MM.1S (cell line): ENCODE measurements at regions not wholly inside any gene's neighbourhood (a gene's known extent, or its start where the extent isn't known, plus 50 kb on each side); places are given as distances from the start of the nearest gene placed in this dataset.

Experiments used
- DNase-seq: peaks from one replicate; pipeline ENCODE4 v3.0.0-alpha.2; 2015
- H2AFZ ChIP-seq: fragments of 300-600 bp; sonication (generic); 2 replicates; pipeline ENCODE4 v1.6.0; 2016; ENCODE audit warnings: antibody characterized with exemption, low read length
- H3F3A ChIP-seq: fragments of 300-600 bp; sonication (generic); 2 replicates; pipeline ENCODE4 v1.6.1; 2016; ENCODE audit warnings: mild to moderate bottlenecking, antibody characterized with exemption, low read length, moderate library complexity, mixed read lengths; ENCODE audit not compliant: insufficient read depth
- H3K27ac ChIP-seq: fragments of 300-600 bp; sonication (generic); 2 replicates; pipeline ENCODE4 v1.5.1; 2016; ENCODE audit warnings: mild to moderate bottlenecking, low read length
- H3K27me3 ChIP-seq: fragments of 300-600 bp; sonication (generic); replicated peaks from 2 replicates; pipeline ENCODE4 v1.6.0; 2016; ENCODE audit warnings: low read length; ENCODE audit not compliant: insufficient read depth
- H3K36me3 ChIP-seq: fragments of 300-600 bp; sonication (generic); replicated peaks from 2 replicates; pipeline ENCODE4 v1.6.1; 2016; ENCODE audit warnings: mild to moderate bottlenecking, low read length, mixed read lengths; ENCODE audit not compliant: insufficient read depth
- H3K4me1 ChIP-seq: fragments of 300-600 bp; sonication (generic); 2 replicates; pipeline ENCODE4 v1.6.1; 2016; ENCODE audit warnings: low read length, mixed read lengths
- H3K4me2 ChIP-seq: fragments of 300-600 bp; sonication (generic); 2 replicates; pipeline ENCODE4 v1.6.0; 2016; ENCODE audit warnings: low read depth, low read length
- H3K4me3 ChIP-seq: fragments of 300-600 bp; sonication (generic); 2 replicates; pipeline ENCODE4 v1.5.1; 2016; ENCODE audit warnings: low read length, mixed read lengths
- H3K79me2 ChIP-seq: fragments of 300-600 bp; sonication (generic); 2 replicates; pipeline ENCODE4 v1.6.1; 2016; ENCODE audit warnings: mixed run types, low read length, mixed read lengths
- H3K9ac ChIP-seq: fragments of 300-600 bp; sonication (generic); 2 replicates; pipeline ENCODE4 v1.6.1; 2016; ENCODE audit warnings: low read length, mixed read lengths
- H3K9me2 ChIP-seq: fragments of 300-600 bp; sonication (generic); replicated peaks from 2 replicates; pipeline ENCODE4 v1.6.1; 2016; ENCODE audit warnings: mild to moderate bottlenecking, low read length, mixed read lengths; ENCODE audit not compliant: insufficient read depth
- H3K9me3 ChIP-seq: fragments of 300-600 bp; sonication (generic); replicated peaks from 2 replicates; pipeline ENCODE4 v1.6.1; 2016; ENCODE audit warnings: mild to moderate bottlenecking, low read length, mixed read lengths; ENCODE audit not compliant: insufficient read depth
- H4K20me1 ChIP-seq: fragments of 300-600 bp; sonication (generic); 2 replicates; pipeline ENCODE4 v1.6.1; 2016; ENCODE audit warnings: mild to moderate bottlenecking, low read length, moderate library complexity, mixed read lengths; ENCODE audit not compliant: insufficient read depth
- EZH2 ChIP-seq: fragments of 300-600 bp; sonication (generic); optimal IDR thresholded peaks from 2 replicates; pipeline ENCODE3; 2017; ENCODE audit warnings: low read depth, mild to moderate bottlenecking, antibody characterized with exemption, low read length, mixed read lengths
- EZH2phosphoT487 ChIP-seq: fragments of 300-600 bp; sonication (generic); IDR thresholded peaks from 2 replicates; pipeline ENCODE4 v1.6.1; 2018; ENCODE audit warnings: antibody characterized with exemption, low read length
- TF ChIP-seq, protein P1 (sequence below): fragments of 300-600 bp; sonication (generic); IDR thresholded peaks from 2 replicates; pipeline ENCODE4 v1.5.1; 2016; ENCODE audit warnings: antibody characterized with exemption, low read length, mixed read lengths

- Histone ChIP-seq H3K4me1 (peaks cover 9% of the 10 kb centered on the region), H3K9me3 (no peaks in the 10 kb centered on the region), H2AFZ (no peak overlapping the region), H3K4me3 (no peak overlapping the region), H3K4me2 (no peak overlapping the region), H3K27ac (no peak overlapping the region), H3K9ac (no peak overlapping the region), H3K36me3 (no peaks in the 10 kb centered on the region), H3K79me2 (no peaks in the 10 kb centered on the region), H4K20me1 (no peaks in the 10 kb centered on the region), H3K27me3 (no peaks in the 10 kb centered on the region), H3F3A (no peaks in the 10 kb centered on the region), H3K9me2 (no peaks in the 10 kb centered on the region)
- no peak for DNase-seq
- TF ChIP-seq EZH2 = no peak
- TF ChIP-seq, protein P1, sequence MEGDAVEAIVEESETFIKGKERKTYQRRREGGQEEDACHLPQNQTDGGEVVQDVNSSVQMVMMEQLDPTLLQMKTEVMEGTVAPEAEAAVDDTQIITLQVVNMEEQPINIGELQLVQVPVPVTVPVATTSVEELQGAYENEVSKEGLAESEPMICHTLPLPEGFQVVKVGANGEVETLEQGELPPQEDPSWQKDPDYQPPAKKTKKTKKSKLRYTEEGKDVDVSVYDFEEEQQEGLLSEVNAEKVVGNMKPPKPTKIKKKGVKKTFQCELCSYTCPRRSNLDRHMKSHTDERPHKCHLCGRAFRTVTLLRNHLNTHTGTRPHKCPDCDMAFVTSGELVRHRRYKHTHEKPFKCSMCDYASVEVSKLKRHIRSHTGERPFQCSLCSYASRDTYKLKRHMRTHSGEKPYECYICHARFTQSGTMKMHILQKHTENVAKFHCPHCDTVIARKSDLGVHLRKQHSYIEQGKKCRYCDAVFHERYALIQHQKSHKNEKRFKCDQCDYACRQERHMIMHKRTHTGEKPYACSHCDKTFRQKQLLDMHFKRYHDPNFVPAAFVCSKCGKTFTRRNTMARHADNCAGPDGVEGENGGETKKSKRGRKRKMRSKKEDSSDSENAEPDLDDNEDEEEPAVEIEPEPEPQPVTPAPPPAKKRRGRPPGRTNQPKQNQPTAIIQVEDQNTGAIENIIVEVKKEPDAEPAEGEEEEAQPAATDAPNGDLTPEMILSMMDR = no peak
- no peak for TF ChIP-seq EZH2phosphoT487
Observed at GRCh38 chr7:86964973-86965726, 94.3 kb downstream of the ELAPOR2 start.

- Histone ChIP-seq H3K4me1 (peaks cover 9% of the 10 kb centered on the region), H3K36me3 (no peaks in the 10 kb centered on the region), H3K27ac (peak overlapping the region; percentile 6; the same call in 1 of the 2 replicates), H3K4me2 (no peak overlapping the region), H3F3A (no peaks in the 10 kb centered on the region), H3K9me3 (no peaks in the 10 kb centered on the region), H3K27me3 (no peaks in the 10 kb centered on the region), H3K4me3 (no peak overlapping the region), H2AFZ (no peak overlapping the region), H3K9me2 (no peaks in the 10 kb centered on the region), H4K20me1 (no peaks in the 10 kb centered on the region), H3K79me2 (no peaks in the 10 kb centered on the region), H3K9ac (no peak overlapping the region)
- DNase-seq = no peak
- TF ChIP-seq EZH2 (no peak), EZH2phosphoT487 (no peak)
- TF ChIP-seq, protein P1 = no peak
Observed at GRCh38 chr7:86963599-86964230, 95.7 kb downstream of the ELAPOR2 start.

DNA sequence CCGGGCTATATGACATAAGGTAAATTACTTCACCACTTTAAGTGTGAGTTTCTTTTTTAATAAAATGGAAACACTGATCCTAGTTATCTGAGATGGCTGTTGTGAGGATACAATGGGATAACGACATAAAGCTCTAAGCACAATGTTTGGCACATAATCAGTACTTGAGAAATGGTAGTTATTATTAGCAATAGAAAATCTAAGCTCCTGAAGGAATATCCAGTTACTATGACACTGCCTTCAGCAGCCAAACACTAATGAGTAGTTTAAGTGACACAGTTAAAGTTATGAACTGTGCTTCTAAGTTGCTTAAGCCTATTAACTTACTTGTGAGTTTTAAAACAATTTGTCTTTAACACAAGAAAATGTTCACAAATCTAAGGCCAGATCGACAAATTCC lies 96.8 kb downstream of the ELAPOR2 start:
- H2AFZ ChIP-seq = no peak overlapping the region
- no peak overlapping the region for H3K4me2 ChIP-seq
- H3K9me2 ChIP-seq = no peaks in the 10 kb centered on the region

More for the DNA sequence above, 96.8 kb downstream of the ELAPOR2 start:
- Histone ChIP-seq H3K36me3 (no peaks in the 10 kb centered on the region), H3K9ac (no peak overlapping the region), H3K9me3 (no peaks in the 10 kb centered on the region), H3K27me3 (no peaks in the 10 kb centered on the region), H3K79me2 (no peaks in the 10 kb centered on the region), H4K20me1 (no peaks in the 10 kb centered on the region), H3K4me1 (peaks cover 9% of the 10 kb centered on the region), H3F3A (no peaks in the 10 kb centered on the region), H3K27ac (no peak overlapping the region), H3K4me3 (no peak overlapping the region)
- DNase-seq = no peak
- TF ChIP-seq EZH2phosphoT487 (no peak), EZH2 (no peak)
- TF ChIP-seq, protein P1 = no peak
